HEK293T (cell line): ENCODE measurements at regions not wholly inside any gene's neighbourhood (a gene's known extent, or its start where the extent isn't known, plus 50 kb on each side); places are given as distances from the start of the nearest gene placed in this dataset.

Experiments used
- CTCF ChIA-PET: fragments of 350-600 bp; formaldehyde crosslinking; extraction: SDS; loops from one replicate; lab custom pipeline; 2021; ENCODE audit warnings: antibody characterized with exemption, inconsistent platforms; lab: Yijun Ruan, JAX
- POLR2A ChIA-PET: fragments of 350-600 bp; formaldehyde crosslinking; extraction: SDS; loops from one replicate; lab custom pipeline; 2020; ENCODE audit warnings: antibody characterized with exemption, inconsistent platforms; lab: Yijun Ruan, JAX
- DNase-seq: peaks from one replicate; pipeline ENCODE4 v3.0.0; 2012; ENCODE audit warnings: mixed read lengths; ENCODE audit errors: extremely low spot score
- ARNT ChIP-seq: fragments of 450-650 bp; IDR thresholded peaks from 2 replicates; pipeline ENCODE4 v1.6.1; 2017; ENCODE audit warnings: mild to moderate bottlenecking
- BHLHE40 ChIP-seq: fragments of 450-650 bp; IDR thresholded peaks from 2 replicates; pipeline ENCODE4 v1.6.1; 2016; ENCODE audit warnings: mild to moderate bottlenecking, moderate library complexity, borderline replicate concordance
- CTBP1 ChIP-seq: fragments of 450-650 bp; IDR thresholded peaks from 2 replicates; pipeline ENCODE4 v1.6.1; 2016; ENCODE audit warnings: borderline replicate concordance
- ELF4 ChIP-seq: fragments of 450-650 bp; IDR thresholded peaks from 2 replicates; pipeline ENCODE4 v1.6.1; 2017; ENCODE audit warnings: antibody characterized with exemption
- FOXA1 ChIP-seq: fragments of 450-650 bp; IDR thresholded peaks from 2 replicates; pipeline ENCODE4 v1.6.1; 2016; ENCODE audit warnings: mild to moderate bottlenecking
- FOXK2 ChIP-seq: fragments of 450-650 bp; IDR thresholded peaks from 2 replicates; pipeline ENCODE4 v1.6.1; 2016; ENCODE audit warnings: mild to moderate bottlenecking
- FOXM1 ChIP-seq: fragments of 450-650 bp; IDR thresholded peaks from 2 replicates; pipeline ENCODE4 v1.6.1; 2017; ENCODE audit warnings: mild to moderate bottlenecking, borderline replicate concordance
- HDGF ChIP-seq: fragments of 450-650 bp; IDR thresholded peaks from 2 replicates; pipeline ENCODE4 v1.6.1; 2017; ENCODE audit warnings: antibody characterized with exemption, borderline replicate concordance
- L3MBTL2 ChIP-seq: fragments of 450-650 bp; conservative IDR thresholded peaks from 2 replicates; pipeline ENCODE4 v1.6.1; 2016; ENCODE audit warnings: mild to moderate bottlenecking
- LEF1 ChIP-seq: fragments of 450-650 bp; IDR thresholded peaks from 2 replicates; pipeline ENCODE4 v1.6.1; 2017; ENCODE audit warnings: mild to moderate bottlenecking, borderline replicate concordance
- NFRKB ChIP-seq: fragments of 450-650 bp; IDR thresholded peaks from 2 replicates; pipeline ENCODE4 v1.6.1; 2016; ENCODE audit warnings: mild to moderate bottlenecking, moderate library complexity
- PKNOX1 ChIP-seq: fragments of 450-650 bp; IDR thresholded peaks from 2 replicates; pipeline ENCODE4 v1.6.1; 2016
- SP1 ChIP-seq: fragments of 450-650 bp; IDR thresholded peaks from 2 replicates; pipeline ENCODE4 v1.6.1; 2017
- SUZ12 ChIP-seq: fragments of 450-650 bp; IDR thresholded peaks from 2 replicates; pipeline ENCODE4 v1.6.1; 2016; ENCODE audit warnings: mild to moderate bottlenecking
- TARDBP ChIP-seq: fragments of 450-650 bp; IDR thresholded peaks from 2 replicates; pipeline ENCODE4 v1.6.1; 2016
- ZNF384 ChIP-seq: fragments of 450-650 bp; IDR thresholded peaks from 2 replicates; pipeline ENCODE4 v1.6.1; 2016

GRCh38 chr17:71964559-71964958 is 156.3 kb upstream of the SOX9 start:
- TF ChIP-seq CTBP1 (no peak), LEF1 (no peak), ELF4 (no peak), TARDBP (no peak), SUZ12 (no peak), FOXA1 (no peak), HDGF (no peak), PKNOX1 (no peak)
- CTCF ChIA-PET, result no interaction called here
- POLR2A ChIA-PET, result no interaction called here

GRCh38 chr17:71966055-71966454 is 154.8 kb upstream of the SOX9 start:
- DNase-seq, result no peak
- ChIA-PET CTCF (no interaction called here), POLR2A (no interaction called here)
- no peak for TF ChIP-seq BHLHE40
- no peak for TF ChIP-seq L3MBTL2
- TF ChIP-seq CTBP1, result no peak
- no peak for TF ChIP-seq FOXA1
- TF ChIP-seq NFRKB, result no peak
- no peak for TF ChIP-seq ELF4
- no peak for TF ChIP-seq TARDBP
- TF ChIP-seq ARNT, result no peak
- TF ChIP-seq FOXM1, result no peak

More at GRCh38 chr17:71964559-71964958, 156.3 kb upstream of the SOX9 start:
- no peak for DNase-seq

- ChIA-PET POLR2A (no interaction called here), CTCF (no interaction called here)
- no peak for DNase-seq
- TF ChIP-seq HDGF (no peak), CTBP1 (no peak), ARNT (no peak), FOXA1 (no peak)
These were observed 154.1 kb upstream of the SOX9 start for GRCh38 chr17:71966459-71967313.

GRCh38 chr17:71969500-71969899 is 151.3 kb upstream of the SOX9 start:
- DNase-seq, result no peak
- CTCF ChIA-PET, result no interaction called here
- POLR2A ChIA-PET, result no interaction called here
- TF ChIP-seq FOXM1, result no peak
- TF ChIP-seq ARNT, result no peak
- TF ChIP-seq BHLHE40, result no peak
- TF ChIP-seq HDGF, result no peak
- TF ChIP-seq SUZ12, result no peak
- no peak for TF ChIP-seq L3MBTL2
- TF ChIP-seq ELF4, result no peak
- TF ChIP-seq NFRKB, result no peak
- TF ChIP-seq CTBP1, result no peak
- no peak for TF ChIP-seq PKNOX1
- no peak for TF ChIP-seq TARDBP
- no peak for TF ChIP-seq FOXK2
- no peak for TF ChIP-seq SP1

- TF ChIP-seq FOXA1, result no peak
- TF ChIP-seq ARNT, result no peak
- no peak for TF ChIP-seq TARDBP
- no peak for TF ChIP-seq BHLHE40
- no peak for TF ChIP-seq SUZ12
- TF ChIP-seq HDGF, result no peak
- no peak for TF ChIP-seq FOXK2
- no peak for TF ChIP-seq ZNF384
- TF ChIP-seq FOXM1, result no peak
- ChIA-PET CTCF (no interaction called here), POLR2A (no interaction called here)
- no peak for DNase-seq
These were observed 150.5 kb upstream of the SOX9 start for GRCh38 chr17:71970312-71970711.

- POLR2A ChIA-PET, result no interaction called here
These were observed 146.8 kb upstream of the SOX9 start for GRCh38 chr17:71974051-71974450.

More at GRCh38 chr17:71974051-71974450, 146.8 kb upstream of the SOX9 start:
- TF ChIP-seq ZNF384, result no peak
- no peak for TF ChIP-seq BHLHE40
- TF ChIP-seq LEF1, result no peak
- TF ChIP-seq SP1, result no peak
- TF ChIP-seq SUZ12, result no peak
- TF ChIP-seq TARDBP, result no peak
- no peak for TF ChIP-seq L3MBTL2
- TF ChIP-seq PKNOX1, result no peak
- TF ChIP-seq FOXM1, result no peak
- no peak for TF ChIP-seq ELF4
- TF ChIP-seq HDGF, result no peak
- TF ChIP-seq CTBP1, result no peak
- TF ChIP-seq FOXK2, result no peak
- no peak for TF ChIP-seq NFRKB
- TF ChIP-seq FOXA1, result no peak
- no peak for TF ChIP-seq ARNT
- DNase-seq, result no peak
- CTCF ChIA-PET, result no interaction called here
